ENCODE measurements at regions not wholly inside any gene's neighbourhood (a gene's known extent, or its start where the extent isn't known, plus 50 kb on each side); places are given as distances from the start of the nearest gene placed in this dataset.

DNA sequence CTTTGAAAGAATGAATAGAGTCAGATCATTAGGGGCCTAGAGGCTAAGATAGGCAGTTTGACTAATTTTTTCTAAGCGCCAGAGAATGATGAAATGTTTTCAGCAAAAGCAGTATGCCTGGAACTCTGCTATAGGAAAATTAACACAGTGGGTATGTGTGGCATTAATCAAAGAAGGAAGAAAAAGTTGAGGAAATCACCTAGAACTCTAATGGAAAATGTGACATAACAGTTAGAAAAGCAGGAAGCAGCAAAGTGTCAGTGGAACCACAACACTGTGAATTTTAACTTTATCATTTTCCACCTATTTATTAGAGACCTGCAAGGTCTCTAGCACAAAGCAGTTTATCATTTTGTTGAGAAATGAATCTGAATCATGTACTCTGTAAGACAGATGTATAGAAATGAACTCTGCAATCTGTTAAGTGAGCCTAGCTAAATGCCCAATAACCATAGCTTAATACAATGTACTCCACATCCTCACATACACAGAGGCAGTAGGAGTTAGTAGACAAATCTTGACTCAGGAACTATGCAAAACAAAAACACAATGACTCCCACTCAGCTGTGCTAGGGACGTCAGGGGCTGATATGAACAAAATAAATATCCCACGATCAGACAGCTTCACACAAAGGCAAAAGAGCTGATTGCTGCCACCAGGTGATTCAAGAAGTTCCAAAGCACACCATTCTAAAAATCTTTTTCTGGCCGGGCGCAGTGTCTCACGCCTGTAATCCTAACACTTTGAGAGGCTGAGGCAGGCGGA, 500.7 kb upstream of the NFIA start (continued):
- TF ChIP-seq, protein P1, sequence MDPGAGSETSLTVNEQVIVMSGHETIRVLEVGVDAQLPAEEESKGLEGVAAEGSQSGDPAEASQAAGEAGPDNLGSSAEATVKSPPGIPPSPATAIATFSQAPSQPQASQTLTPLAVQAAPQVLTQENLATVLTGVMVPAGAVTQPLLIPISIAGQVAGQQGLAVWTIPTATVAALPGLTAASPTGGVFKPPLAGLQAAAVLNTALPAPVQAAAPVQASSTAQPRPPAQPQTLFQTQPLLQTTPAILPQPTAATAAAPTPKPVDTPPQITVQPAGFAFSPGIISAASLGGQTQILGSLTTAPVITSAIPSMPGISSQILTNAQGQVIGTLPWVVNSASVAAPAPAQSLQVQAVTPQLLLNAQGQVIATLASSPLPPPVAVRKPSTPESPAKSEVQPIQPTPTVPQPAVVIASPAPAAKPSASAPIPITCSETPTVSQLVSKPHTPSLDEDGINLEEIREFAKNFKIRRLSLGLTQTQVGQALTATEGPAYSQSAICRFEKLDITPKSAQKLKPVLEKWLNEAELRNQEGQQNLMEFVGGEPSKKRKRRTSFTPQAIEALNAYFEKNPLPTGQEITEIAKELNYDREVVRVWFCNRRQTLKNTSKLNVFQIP (CRISPR knock-in tag; IDR thresholded peaks at IDR 0.05; ENCODE audit: borderline replicate concordance, low read depth) = no peak
- TF ChIP-seq ZFP3 (CRISPR knock-in tag; IDR thresholded peaks at IDR 0.05) (no peak), TCF4 (CRISPR knock-in tag; IDR thresholded peaks at IDR 0.05; ENCODE audit: borderline replicate concordance) (no peak), ZNF565 (CRISPR knock-in tag; conservative IDR thresholded peaks at IDR 0.05; ENCODE audit: low read depth) (no peak), SNAI2 (CRISPR knock-in tag; IDR thresholded peaks at IDR 0.05) (no peak), BACH2 (CRISPR knock-in tag; IDR thresholded peaks at IDR 0.05; ENCODE audit: borderline replicate concordance) (no peak), ZNF70 (CRISPR knock-in tag; IDR thresholded peaks at IDR 0.05) (no peak), GLIS3 (CRISPR knock-in tag; IDR thresholded peaks at IDR 0.05) (no peak), TOX (CRISPR knock-in tag; IDR thresholded peaks at IDR 0.05; ENCODE audit: borderline replicate concordance) (no peak)
- TF ChIP-seq, protein P2, sequence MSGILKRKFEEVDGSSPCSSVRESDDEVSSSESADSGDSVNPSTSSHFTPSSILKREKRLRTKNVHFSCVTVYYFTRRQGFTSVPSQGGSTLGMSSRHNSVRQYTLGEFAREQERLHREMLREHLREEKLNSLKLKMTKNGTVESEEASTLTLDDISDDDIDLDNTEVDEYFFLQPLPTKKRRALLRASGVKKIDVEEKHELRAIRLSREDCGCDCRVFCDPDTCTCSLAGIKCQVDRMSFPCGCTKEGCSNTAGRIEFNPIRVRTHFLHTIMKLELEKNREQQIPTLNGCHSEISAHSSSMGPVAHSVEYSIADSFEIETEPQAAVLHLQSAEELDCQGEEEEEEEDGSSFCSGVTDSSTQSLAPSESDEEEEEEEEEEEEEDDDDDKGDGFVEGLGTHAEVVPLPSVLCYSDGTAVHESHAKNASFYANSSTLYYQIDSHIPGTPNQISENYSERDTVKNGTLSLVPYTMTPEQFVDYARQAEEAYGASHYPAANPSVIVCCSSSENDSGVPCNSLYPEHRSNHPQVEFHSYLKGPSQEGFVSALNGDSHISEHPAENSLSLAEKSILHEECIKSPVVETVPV (CRISPR knock-in tag; IDR thresholded peaks at IDR 0.05) = no peak

DNA sequence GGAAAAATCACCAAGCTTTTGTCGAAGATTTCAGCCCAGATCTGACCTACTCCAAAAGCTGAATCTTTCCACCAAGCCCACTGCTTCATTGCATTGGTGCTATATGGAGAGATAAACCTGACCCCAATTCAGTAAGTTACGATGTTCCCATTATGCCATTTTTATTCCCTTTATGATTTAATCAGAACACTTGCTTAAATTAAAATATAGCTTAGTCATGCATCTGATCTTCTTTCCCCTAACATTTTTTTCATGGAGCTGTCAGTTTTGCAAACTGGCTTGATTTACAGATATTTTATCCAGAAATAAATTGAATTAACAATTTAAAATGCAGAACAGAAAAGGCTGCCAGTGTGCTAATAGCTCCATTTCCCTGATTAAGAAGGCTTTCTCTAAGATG, 503.5 kb upstream of the C1orf87 start:
- no peak for TF ChIP-seq ZNF8 (CRISPR knock-in tag; IDR thresholded peaks at IDR 0.05)
- no peak for TF ChIP-seq RARB (CRISPR knock-in tag; IDR thresholded peaks at IDR 0.05)
- no peak for TF ChIP-seq PPARA (CRISPR knock-in tag; IDR thresholded peaks at IDR 0.05; ENCODE audit: borderline replicate concordance)
- no peak for TF ChIP-seq ZFP3 (CRISPR knock-in tag; IDR thresholded peaks at IDR 0.05)
- peak; percentile 49; the same call in 1 of the 2 replicates for TF ChIP-seq ZC3H10 (CRISPR knock-in tag; IDR thresholded peaks at IDR 0.05)
- peak; percentile 27; the same call in 1 of the 2 replicates for TF ChIP-seq TCF4 (CRISPR knock-in tag; IDR thresholded peaks at IDR 0.05; ENCODE audit: borderline replicate concordance)
- TF ChIP-seq ISL1 (CRISPR knock-in tag; IDR thresholded peaks at IDR 0.05) = peak; percentile 87
- TF ChIP-seq, protein P3, sequence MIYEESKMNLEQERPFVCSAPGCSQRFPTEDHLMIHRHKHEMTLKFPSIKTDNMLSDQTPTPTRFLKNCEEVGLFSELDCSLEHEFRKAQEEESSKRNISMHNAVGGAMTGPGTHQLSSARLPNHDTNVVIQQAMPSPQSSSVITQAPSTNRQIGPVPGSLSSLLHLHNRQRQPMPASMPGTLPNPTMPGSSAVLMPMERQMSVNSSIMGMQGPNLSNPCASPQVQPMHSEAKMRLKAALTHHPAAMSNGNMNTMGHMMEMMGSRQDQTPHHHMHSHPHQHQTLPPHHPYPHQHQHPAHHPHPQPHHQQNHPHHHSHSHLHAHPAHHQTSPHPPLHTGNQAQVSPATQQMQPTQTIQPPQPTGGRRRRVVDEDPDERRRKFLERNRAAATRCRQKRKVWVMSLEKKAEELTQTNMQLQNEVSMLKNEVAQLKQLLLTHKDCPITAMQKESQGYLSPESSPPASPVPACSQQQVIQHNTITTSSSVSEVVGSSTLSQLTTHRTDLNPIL (CRISPR knock-in tag; IDR thresholded peaks at IDR 0.05; ENCODE audit: low read depth) = 0 out of 2 replicates have a peak, but pooled peaks have one; percentile 16
- TF ChIP-seq SNAI2 (CRISPR knock-in tag; IDR thresholded peaks at IDR 0.05) = no peak; the same call in 1 of the 2 replicates
- TF ChIP-seq BACH2 (CRISPR knock-in tag; IDR thresholded peaks at IDR 0.05; ENCODE audit: borderline replicate concordance) = peak; percentile 71; the same call in 1 of the 2 replicates
- TF ChIP-seq, protein P4, sequence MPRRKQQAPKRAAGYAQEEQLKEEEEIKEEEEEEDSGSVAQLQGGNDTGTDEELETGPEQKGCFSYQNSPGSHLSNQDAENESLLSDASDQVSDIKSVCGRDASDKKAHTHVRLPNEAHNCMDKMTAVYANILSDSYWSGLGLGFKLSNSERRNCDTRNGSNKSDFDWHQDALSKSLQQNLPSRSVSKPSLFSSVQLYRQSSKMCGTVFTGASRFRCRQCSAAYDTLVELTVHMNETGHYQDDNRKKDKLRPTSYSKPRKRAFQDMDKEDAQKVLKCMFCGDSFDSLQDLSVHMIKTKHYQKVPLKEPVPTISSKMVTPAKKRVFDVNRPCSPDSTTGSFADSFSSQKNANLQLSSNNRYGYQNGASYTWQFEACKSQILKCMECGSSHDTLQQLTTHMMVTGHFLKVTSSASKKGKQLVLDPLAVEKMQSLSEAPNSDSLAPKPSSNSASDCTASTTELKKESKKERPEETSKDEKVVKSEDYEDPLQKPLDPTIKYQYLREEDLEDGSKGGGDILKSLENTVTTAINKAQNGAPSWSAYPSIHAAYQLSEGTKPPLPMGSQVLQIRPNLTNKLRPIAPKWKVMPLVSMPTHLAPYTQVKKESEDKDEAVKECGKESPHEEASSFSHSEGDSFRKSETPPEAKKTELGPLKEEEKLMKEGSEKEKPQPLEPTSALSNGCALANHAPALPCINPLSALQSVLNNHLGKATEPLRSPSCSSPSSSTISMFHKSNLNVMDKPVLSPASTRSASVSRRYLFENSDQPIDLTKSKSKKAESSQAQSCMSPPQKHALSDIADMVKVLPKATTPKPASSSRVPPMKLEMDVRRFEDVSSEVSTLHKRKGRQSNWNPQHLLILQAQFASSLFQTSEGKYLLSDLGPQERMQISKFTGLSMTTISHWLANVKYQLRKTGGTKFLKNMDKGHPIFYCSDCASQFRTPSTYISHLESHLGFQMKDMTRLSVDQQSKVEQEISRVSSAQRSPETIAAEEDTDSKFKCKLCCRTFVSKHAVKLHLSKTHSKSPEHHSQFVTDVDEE (CRISPR knock-in tag; IDR thresholded peaks at IDR 0.05) = peak; percentile 69; the same call in 1 of the 2 replicates
- no peak for TF ChIP-seq ZFP30 (CRISPR knock-in tag; IDR thresholded peaks at IDR 0.05)
- ATAC-seq = no peak; the same call in 2 of the 3 replicates

DNA sequence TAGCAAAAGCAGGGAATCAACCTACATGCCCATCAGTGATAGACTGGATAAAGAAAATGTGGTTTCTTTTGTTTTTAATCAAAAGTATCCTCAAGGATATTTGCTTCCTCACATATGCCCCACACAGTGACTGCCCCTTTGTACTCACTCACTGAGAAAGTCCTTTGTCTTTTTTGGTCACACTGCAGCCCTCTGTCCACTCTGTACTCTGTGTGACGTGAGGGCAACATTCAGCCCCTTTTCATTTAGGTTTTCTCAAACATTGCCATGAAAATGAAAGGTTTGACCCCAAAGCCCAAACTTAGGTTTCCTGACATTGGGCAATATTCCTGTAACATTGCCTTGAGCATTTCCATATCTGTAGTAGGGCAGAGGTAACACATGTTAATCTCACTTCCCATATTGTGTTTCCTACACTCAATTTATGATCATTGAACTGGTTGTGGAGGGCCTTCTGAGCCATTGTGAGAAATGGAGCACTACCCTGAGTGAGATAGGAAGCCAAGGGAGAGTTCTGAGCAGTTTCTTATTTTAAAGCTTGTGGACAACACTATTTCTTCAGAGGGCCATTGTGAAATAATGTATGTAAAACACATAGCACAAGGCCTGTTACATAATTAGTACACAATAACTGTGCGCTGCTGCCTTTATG, 501.9 kb upstream of the C1orf87 start:
- no peak for ATAC-seq
- TF ChIP-seq ZFP3 (CRISPR knock-in tag; IDR thresholded peaks at IDR 0.05) (no peak), ESRRG (CRISPR knock-in tag; IDR thresholded peaks at IDR 0.05) (no peak), RARB (CRISPR knock-in tag; IDR thresholded peaks at IDR 0.05) (no peak), ZC3H10 (CRISPR knock-in tag; IDR thresholded peaks at IDR 0.05) (no peak), ZNF8 (CRISPR knock-in tag; IDR thresholded peaks at IDR 0.05) (no peak), PPARA (CRISPR knock-in tag; IDR thresholded peaks at IDR 0.05; ENCODE audit: borderline replicate concordance) (no peak), ARNTL (CRISPR knock-in tag; IDR thresholded peaks at IDR 0.05; ENCODE audit: borderline replicate concordance, low read depth) (no peak), ZNF565 (CRISPR knock-in tag; conservative IDR thresholded peaks at IDR 0.05; ENCODE audit: low read depth) (no peak)
- TF ChIP-seq, protein P2 (CRISPR knock-in tag; IDR thresholded peaks at IDR 0.05) = no peak
- TF ChIP-seq, protein P3 (CRISPR knock-in tag; IDR thresholded peaks at IDR 0.05; ENCODE audit: low read depth) = no peak
- TF ChIP-seq, protein P1 (CRISPR knock-in tag; IDR thresholded peaks at IDR 0.05; ENCODE audit: borderline replicate concordance, low read depth) = no peak
